ENCODE measurements at regions not wholly inside any gene's neighbourhood (a gene's known extent, or its start where the extent isn't known, plus 50 kb on each side); places are given as distances from the start of the nearest gene placed in this dataset.

- Mint-ChIP-seq H3K27me3 (ENCODE audit: low read depth) (no peaks in the 10 kb centered on the region), H3K9me3 (peaks cover 7% of the 10 kb centered on the region; the same call in 1 of the 2 replicates), H3K4me1 (no peaks in the 10 kb centered on the region), H3K4me3 (no peak overlapping the region), H3K27ac (no peak overlapping the region), H3K36me3 (no peaks in the 10 kb centered on the region)
- ATAC-seq (no peak), DNase-seq (ENCODE audit: low spot score) (no peak)
- TF ChIP-seq FOXK1 (CRISPR knock-in tag; IDR thresholded peaks at IDR 0.05) (no peak), GABPB1 (CRISPR knock-in tag; IDR thresholded peaks at IDR 0.05) (no peak), MXD4 (CRISPR knock-in tag; IDR thresholded peaks at IDR 0.05; ENCODE audit: borderline replicate concordance) (no peak), MYBL2 (CRISPR knock-in tag; IDR thresholded peaks at IDR 0.05) (no peak)
- ChIA-PET POLR2A (no interaction called here), CTCF (no interaction called here)
Observed at GRCh38 chr12:59928416-59928815, 332.6 kb downstream of the SLC16A7 start.

DNA sequence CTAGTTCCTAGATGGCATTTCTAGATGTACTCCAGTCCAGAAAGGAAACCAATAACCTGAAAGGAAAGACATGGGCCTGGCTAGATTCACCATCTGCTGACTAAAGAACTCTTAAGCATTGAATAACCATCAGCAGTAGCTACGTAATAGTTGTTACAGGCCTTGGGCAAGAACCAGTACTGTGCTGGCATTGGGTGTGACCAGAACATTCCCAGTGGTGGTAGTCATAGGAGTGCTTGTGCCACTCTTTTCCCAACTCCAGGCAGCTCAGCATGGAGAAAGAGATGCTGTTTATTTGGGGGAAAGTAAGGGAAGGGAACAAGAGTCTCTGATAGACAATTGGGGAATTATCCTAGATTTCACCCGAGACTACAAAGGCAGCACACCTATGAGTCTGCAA lies 333.3 kb downstream of the SLC16A7 start:
- no peak for TF ChIP-seq ZNF121 (CRISPR knock-in tag; IDR thresholded peaks at IDR 0.05)
- TF ChIP-seq ZMAT4 (CRISPR knock-in tag; IDR thresholded peaks at IDR 0.05) = no peak
- TF ChIP-seq, protein P1, sequence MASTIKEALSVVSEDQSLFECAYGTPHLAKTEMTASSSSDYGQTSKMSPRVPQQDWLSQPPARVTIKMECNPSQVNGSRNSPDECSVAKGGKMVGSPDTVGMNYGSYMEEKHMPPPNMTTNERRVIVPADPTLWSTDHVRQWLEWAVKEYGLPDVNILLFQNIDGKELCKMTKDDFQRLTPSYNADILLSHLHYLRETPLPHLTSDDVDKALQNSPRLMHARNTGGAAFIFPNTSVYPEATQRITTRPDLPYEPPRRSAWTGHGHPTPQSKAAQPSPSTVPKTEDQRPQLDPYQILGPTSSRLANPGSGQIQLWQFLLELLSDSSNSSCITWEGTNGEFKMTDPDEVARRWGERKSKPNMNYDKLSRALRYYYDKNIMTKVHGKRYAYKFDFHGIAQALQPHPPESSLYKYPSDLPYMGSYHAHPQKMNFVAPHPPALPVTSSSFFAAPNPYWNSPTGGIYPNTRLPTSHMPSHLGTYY (CRISPR knock-in tag; IDR thresholded peaks at IDR 0.05) = no peak
- TF ChIP-seq RORB (CRISPR knock-in tag; IDR thresholded peaks at IDR 0.05) = no peak
- TF ChIP-seq MYBL2 (CRISPR knock-in tag; IDR thresholded peaks at IDR 0.05) = no peak
- no peak for TF ChIP-seq E2F4 (CRISPR knock-in tag; IDR thresholded peaks at IDR 0.05; ENCODE audit: borderline replicate concordance, low read depth)
- TF ChIP-seq ELF4 (CRISPR knock-in tag; IDR thresholded peaks at IDR 0.05; ENCODE audit: low read depth) = no peak
- no peak for TF ChIP-seq ARID4B (CRISPR knock-in tag; IDR thresholded peaks at IDR 0.05; ENCODE audit: borderline replicate concordance)
- TF ChIP-seq ZNF532 (CRISPR knock-in tag; IDR thresholded peaks at IDR 0.05; ENCODE audit: borderline replicate concordance) = no peak
- TF ChIP-seq, protein P2, sequence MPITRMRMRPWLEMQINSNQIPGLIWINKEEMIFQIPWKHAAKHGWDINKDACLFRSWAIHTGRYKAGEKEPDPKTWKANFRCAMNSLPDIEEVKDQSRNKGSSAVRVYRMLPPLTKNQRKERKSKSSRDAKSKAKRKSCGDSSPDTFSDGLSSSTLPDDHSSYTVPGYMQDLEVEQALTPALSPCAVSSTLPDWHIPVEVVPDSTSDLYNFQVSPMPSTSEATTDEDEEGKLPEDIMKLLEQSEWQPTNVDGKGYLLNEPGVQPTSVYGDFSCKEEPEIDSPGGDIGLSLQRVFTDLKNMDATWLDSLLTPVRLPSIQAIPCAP (CRISPR knock-in tag; IDR thresholded peaks at IDR 0.05) = no peak
- no peak for TF ChIP-seq CBFB (CRISPR knock-in tag; IDR thresholded peaks at IDR 0.05; ENCODE audit: low read depth)
- no peak for TF ChIP-seq AFF4 (CRISPR knock-in tag; IDR thresholded peaks at IDR 0.05; ENCODE audit: borderline replicate concordance)
- Mint-ChIP-seq H3K9me3 (peaks cover 7% of the 10 kb centered on the region; the same call in 1 of the 2 replicates), H3K27ac (no peak overlapping the region), H3K27me3 (ENCODE audit: low read depth) (peaks cover under 1% of the 10 kb centered on the region; the same call in 1 of the 2 replicates), H3K36me3 (no peaks in the 10 kb centered on the region), H3K4me1 (no peaks in the 10 kb centered on the region), H3K4me3 (no peak overlapping the region)
- ChIA-PET POLR2A (no interaction called here), CTCF (no interaction called here)
- DNase-seq (ENCODE audit: low spot score) (no peak), ATAC-seq (no peak)
